CD14-positive monocyte (primary cell): ENCODE measurements at regions not wholly inside any gene's neighbourhood (a gene's known extent, or its start where the extent isn't known, plus 50 kb on each side); places are given as distances from the start of the nearest gene placed in this dataset.

Experiments used
- DNase-seq, 3 donors: peaks; one replicate each; pipeline ENCODE4 v3.0.0-alpha.2; 2011 to 2022
- H2AFZ ChIP-seq: 2 replicates; pipeline ENCODE4 v1.6.0; 2012; ENCODE audit warnings: mild to moderate bottlenecking, low read depth, low read length, inconsistent platforms; ENCODE audit not compliant: insufficient read depth, poor library complexity, severe bottlenecking
- H3K27ac ChIP-seq, 2 donors: 1 replicate in 1 of 2; 2 replicates in 1 of 2; pipeline ENCODE4 v1.5.1; 2012 to 2013; ENCODE audit warnings: low read length in 2 of 2, control low read depth in 1 of 2, inconsistent platforms in 1 of 2, low read depth in 1 of 2, mild to moderate bottlenecking in 1 of 2
- H3K27me3 ChIP-seq, 2 donors: one replicate each; pipeline versions ENCODE4 v1.6.0 to v1.6.1; 2011 to 2013; ENCODE audit warnings: low read length in 2 of 2; ENCODE audit not compliant: control insufficient read depth in 2 of 2, insufficient read depth in 2 of 2
- H3K36me3 ChIP-seq, 2 donors: replicated peaks in 1 of 2; 1 replicate in 1 of 2; 2 replicates in 1 of 2; pipeline versions ENCODE4 v1.5.1 to v1.6.1; 2012 to 2013; ENCODE audit warnings: low read length in 2 of 2, control low read depth in 1 of 2, inconsistent platforms in 1 of 2, mild to moderate bottlenecking in 1 of 2; ENCODE audit not compliant: insufficient read depth in 2 of 2, control insufficient read depth in 1 of 2
- H3K4me1 ChIP-seq, 2 donors: 1 replicate in 1 of 2; 2 replicates in 1 of 2; pipeline versions ENCODE4 v1.5.1 to v1.6.1; 2012 to 2013; ENCODE audit warnings: low read length in 2 of 2, control low read depth in 1 of 2, inconsistent platforms in 1 of 2, mild to moderate bottlenecking in 1 of 2, moderate library complexity in 1 of 2; ENCODE audit not compliant: insufficient read depth in 2 of 2, control insufficient read depth in 1 of 2
- H3K4me2 ChIP-seq: replicated peaks from 2 replicates; pipeline ENCODE3; 2012; ENCODE audit warnings: low read length, moderate library complexity, mild to moderate bottlenecking; ENCODE audit not compliant: poor library complexity, severe bottlenecking; ENCODE audit errors: extremely low read depth
- H3K4me3 ChIP-seq, 3 experiments: fragments of 200-600 bp in 1 of 3; sonication (generic) in 1 of 3; replicated peaks in 1 of 3; 1 replicate in 2 of 3; 2 replicates in 1 of 3; pipeline ENCODE4 v1.5.1; 2011 to 2013; ENCODE audit warnings: low read length in 3 of 3, mild to moderate bottlenecking in 3 of 3, control low read depth in 2 of 3, low read depth in 2 of 3, inconsistent platforms in 1 of 3, moderate library complexity in 1 of 3
- H3K79me2 ChIP-seq: 2 replicates; pipeline ENCODE4 v1.6.0; 2012; ENCODE audit warnings: mild to moderate bottlenecking, control low read depth, inconsistent platforms, low read length, moderate library complexity; ENCODE audit not compliant: insufficient read depth
- H3K9ac ChIP-seq: 2 replicates; pipeline ENCODE4 v1.6.0; 2017; ENCODE audit warnings: low read length, mild to moderate bottlenecking; ENCODE audit not compliant: insufficient read depth, poor library complexity, severe bottlenecking
- H3K9me3 ChIP-seq, 2 donors: replicated peaks in 1 of 2; 1 replicate in 1 of 2; 2 replicates in 1 of 2; pipeline versions ENCODE4 v1.5.1 to v1.6.1; 2012 to 2013; ENCODE audit warnings: low read length in 2 of 2, control low read depth in 1 of 2; ENCODE audit not compliant: control insufficient read depth in 1 of 2, insufficient read depth in 1 of 2
- H4K20me1 ChIP-seq: 2 replicates; pipeline ENCODE4 v1.6.0; 2012; ENCODE audit warnings: mild to moderate bottlenecking, low read length, control low read depth, moderate library complexity; ENCODE audit not compliant: insufficient read depth
- H3K27ac Mint-ChIP-seq, 7 donors: one replicate each; pipeline ENCODE4 v1.8.0; 2020; ENCODE audit warnings: mild to moderate bottlenecking in 7 of 7, mixed read lengths in 7 of 7, moderate library complexity in 6 of 7, inconsistent platforms in 2 of 7
- H3K27me3 Mint-ChIP-seq, 3 donors: one replicate each; pipeline ENCODE4 v1.8.0; 2021 to 2022; ENCODE audit warnings: low read depth in 3 of 3, mild to moderate bottlenecking in 3 of 3, mixed read lengths in 3 of 3, moderate library complexity in 3 of 3, inconsistent platforms in 1 of 3
- H3K36me3 Mint-ChIP-seq, 2 donors: one replicate each; pipeline ENCODE4 v1.8.0; 2020; ENCODE audit warnings: mixed read lengths in 2 of 2, inconsistent platforms in 1 of 2, mild to moderate bottlenecking in 1 of 2
- H3K4me1 Mint-ChIP-seq: one replicate; pipeline ENCODE4 v1.8.0; 2020; ENCODE audit warnings: mild to moderate bottlenecking, mixed read lengths
- H3K4me3 Mint-ChIP-seq, 2 donors: one replicate each; pipeline ENCODE4 v1.8.0; 2020; ENCODE audit warnings: mild to moderate bottlenecking in 2 of 2, mixed read lengths in 2 of 2, moderate library complexity in 1 of 2
- H3K9me3 Mint-ChIP-seq, 7 donors: one replicate each; pipeline ENCODE4 v1.8.0; 2020 to 2022; ENCODE audit warnings: mixed read lengths in 7 of 7, mild to moderate bottlenecking in 6 of 7, moderate library complexity in 6 of 7, inconsistent platforms in 2 of 7
- WGBS: methylation state at CpG from one replicate; pipeline ENCODE4 v1.1.5; 2013; ENCODE audit warnings: missing lambda C conversion rate; ENCODE audit not compliant: insufficient coverage; 5-methylcytosine and 5-hydroxymethylcytosine counted together
- intact Hi-C, 2 donors: fragments of 100-400 bp; cut with micrococcal nuclease; formaldehyde crosslinking; loops; one replicate each; pipeline versions ENCODE4 v1.15.0 to v1.15.1; 2023
- TF ChIP-seq, protein P1 (sequence below): fragments of 200-600 bp; IDR thresholded peaks from one replicate; pipeline ENCODE4 v1.8.0; 2022; ENCODE audit warnings: antibody characterized with exemption, mild to moderate bottlenecking

GRCh38 chr13:90968166-90968904, 379.2 kb upstream of the MIR17HG start:
- Mint-ChIP-seq H3K27ac (no peak overlapping the region), H3K36me3 (no peaks in the 10 kb centered on the region), H3K9me3 (no peaks in the 10 kb centered on the region), H3K4me3 (no peak overlapping the region), H3K27me3 (no peaks in the 10 kb centered on the region), H3K4me1 (no peaks in the 10 kb centered on the region)
- intact Hi-C loops: no loop called here
- Histone ChIP-seq H3K9ac (no peak overlapping the region), H3K4me2 (no peak overlapping the region), H2AFZ (no peak overlapping the region), H3K36me3 (no peaks in the 10 kb centered on the region), H3K27me3 (no peaks in the 10 kb centered on the region), H3K79me2 (no peaks in the 10 kb centered on the region), H3K27ac (no peak overlapping the region), H3K4me1 (no peaks in the 10 kb centered on the region), H3K4me3 (no peak overlapping the region), H4K20me1 (no peaks in the 10 kb centered on the region), H3K9me3 (no peaks in the 10 kb centered on the region)
- WGBS: no CpG with 5 or more reads among the region's 2 CpGs
- no peak for DNase-seq
- TF ChIP-seq, protein P1, sequence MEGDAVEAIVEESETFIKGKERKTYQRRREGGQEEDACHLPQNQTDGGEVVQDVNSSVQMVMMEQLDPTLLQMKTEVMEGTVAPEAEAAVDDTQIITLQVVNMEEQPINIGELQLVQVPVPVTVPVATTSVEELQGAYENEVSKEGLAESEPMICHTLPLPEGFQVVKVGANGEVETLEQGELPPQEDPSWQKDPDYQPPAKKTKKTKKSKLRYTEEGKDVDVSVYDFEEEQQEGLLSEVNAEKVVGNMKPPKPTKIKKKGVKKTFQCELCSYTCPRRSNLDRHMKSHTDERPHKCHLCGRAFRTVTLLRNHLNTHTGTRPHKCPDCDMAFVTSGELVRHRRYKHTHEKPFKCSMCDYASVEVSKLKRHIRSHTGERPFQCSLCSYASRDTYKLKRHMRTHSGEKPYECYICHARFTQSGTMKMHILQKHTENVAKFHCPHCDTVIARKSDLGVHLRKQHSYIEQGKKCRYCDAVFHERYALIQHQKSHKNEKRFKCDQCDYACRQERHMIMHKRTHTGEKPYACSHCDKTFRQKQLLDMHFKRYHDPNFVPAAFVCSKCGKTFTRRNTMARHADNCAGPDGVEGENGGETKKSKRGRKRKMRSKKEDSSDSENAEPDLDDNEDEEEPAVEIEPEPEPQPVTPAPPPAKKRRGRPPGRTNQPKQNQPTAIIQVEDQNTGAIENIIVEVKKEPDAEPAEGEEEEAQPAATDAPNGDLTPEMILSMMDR: no peak

GRCh38 chr13:90974249-90974975, 373.1 kb upstream of the MIR17HG start:
- TF ChIP-seq, protein P1: no peak
- intact Hi-C loops: no loop called here
- Histone ChIP-seq H2AFZ (no peak overlapping the region), H3K4me3 (no peak overlapping the region), H3K27me3 (no peaks in the 10 kb centered on the region), H3K4me2 (no peak overlapping the region), H3K4me1 (no peaks in the 10 kb centered on the region), H3K9ac (no peak overlapping the region), H3K79me2 (no peaks in the 10 kb centered on the region), H3K27ac (no peak overlapping the region), H4K20me1 (no peaks in the 10 kb centered on the region), H3K36me3 (no peaks in the 10 kb centered on the region), H3K9me3 (peaks cover 0 to 14% of the 10 kb centered on the region in 2 donors)
- Mint-ChIP-seq H3K4me3 (no peak overlapping the region), H3K9me3 (peaks cover 0 to 8% (median 3%) of the 10 kb centered on the region in 7 donors), H3K27ac (no peak overlapping the region), H3K36me3 (no peaks in the 10 kb centered on the region), H3K4me1 (no peaks in the 10 kb centered on the region), H3K27me3 (no peaks in the 10 kb centered on the region)
- 0% methylated on average over 2 of the region's 3 CpGs for WGBS
- DNase-seq: no peak
